ENCODE measurements at regions not wholly inside any gene's neighbourhood (a gene's known extent, or its start where the extent isn't known, plus 50 kb on each side); places are given as distances from the start of the nearest gene placed in this dataset.
A peak's percentile ranks its signal among the peaks of the same experiment; 100 is the strongest.

DNA sequence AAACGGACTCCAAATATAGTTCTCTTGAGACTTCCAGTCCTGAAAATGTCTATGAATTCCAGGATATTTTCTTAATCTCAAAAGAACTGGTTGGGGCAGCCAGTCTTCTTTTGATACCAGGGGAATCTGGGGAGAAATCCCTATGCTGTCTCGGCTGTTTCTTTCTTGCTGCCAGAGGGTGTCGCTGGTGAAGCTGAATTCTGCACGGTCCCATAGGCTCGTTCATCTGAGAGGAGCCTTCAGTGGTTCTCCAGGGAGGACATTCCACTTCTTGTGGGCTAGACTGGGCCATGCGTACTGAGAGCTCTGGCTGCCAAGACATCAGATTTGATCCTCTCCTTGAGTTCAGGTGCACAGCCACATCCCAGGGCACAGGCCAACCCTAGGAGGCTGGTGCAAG, 155.0 kb upstream of the CLINT1 start:
- TF ChIP-seq, protein P1, sequence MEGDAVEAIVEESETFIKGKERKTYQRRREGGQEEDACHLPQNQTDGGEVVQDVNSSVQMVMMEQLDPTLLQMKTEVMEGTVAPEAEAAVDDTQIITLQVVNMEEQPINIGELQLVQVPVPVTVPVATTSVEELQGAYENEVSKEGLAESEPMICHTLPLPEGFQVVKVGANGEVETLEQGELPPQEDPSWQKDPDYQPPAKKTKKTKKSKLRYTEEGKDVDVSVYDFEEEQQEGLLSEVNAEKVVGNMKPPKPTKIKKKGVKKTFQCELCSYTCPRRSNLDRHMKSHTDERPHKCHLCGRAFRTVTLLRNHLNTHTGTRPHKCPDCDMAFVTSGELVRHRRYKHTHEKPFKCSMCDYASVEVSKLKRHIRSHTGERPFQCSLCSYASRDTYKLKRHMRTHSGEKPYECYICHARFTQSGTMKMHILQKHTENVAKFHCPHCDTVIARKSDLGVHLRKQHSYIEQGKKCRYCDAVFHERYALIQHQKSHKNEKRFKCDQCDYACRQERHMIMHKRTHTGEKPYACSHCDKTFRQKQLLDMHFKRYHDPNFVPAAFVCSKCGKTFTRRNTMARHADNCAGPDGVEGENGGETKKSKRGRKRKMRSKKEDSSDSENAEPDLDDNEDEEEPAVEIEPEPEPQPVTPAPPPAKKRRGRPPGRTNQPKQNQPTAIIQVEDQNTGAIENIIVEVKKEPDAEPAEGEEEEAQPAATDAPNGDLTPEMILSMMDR (IDR thresholded peaks at IDR 0.05; ENCODE audit: low read length) = peak; percentile 55
- TF ChIP-seq EZH2 (optimal IDR thresholded peaks at IDR 0.05; ENCODE audit: low read depth, low read length) = no peak
- no peak for TF ChIP-seq EZH2phosphoT487 (IDR thresholded peaks at IDR 0.05; ENCODE audit: low read length)

All from MM.1S (cell line).